H54 (cell line): ENCODE measurements at regions not wholly inside any gene's neighbourhood (a gene's known extent, or its start where the extent isn't known, plus 50 kb on each side); places are given as distances from the start of the nearest gene placed in this dataset.

ENCODE experiments used
- DNase-seq: peaks from one replicate; pipeline ENCODE4 v3.0.0; 2011; ENCODE audit warnings: low spot score, mixed read lengths; ENCODE audit not compliant: insufficient read length
- FAIRE-seq: peaks from 3 replicates; lab custom pipeline; 2011; peaks lifted over from hg19 to GRCh38; lab: Jason Lieb, UNC
- POLR2A ChIP-seq: IDR thresholded peaks from 2 replicates; pipeline ENCODE4 v1.6.1; 2011; ENCODE audit warnings: low read depth, mild to moderate bottlenecking, low read length

DNA sequence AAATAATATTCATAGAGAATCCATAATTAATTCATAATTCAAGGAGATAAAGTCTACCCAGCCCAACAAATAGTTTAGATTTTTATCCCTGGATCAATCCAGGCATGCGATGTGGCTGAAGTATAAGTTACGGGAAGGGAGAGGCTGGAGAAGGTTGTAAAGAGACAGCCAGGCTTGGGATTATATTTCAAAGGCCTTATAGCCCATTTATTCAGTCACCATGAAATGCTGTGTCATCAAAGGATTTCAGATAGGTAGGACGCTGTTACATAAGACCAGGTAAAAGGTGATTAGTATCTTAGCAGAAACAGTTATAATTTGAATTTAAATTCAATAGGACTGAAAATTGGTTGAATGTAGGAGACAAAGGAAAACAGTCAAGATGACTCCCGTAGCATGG, 73.0 kb upstream of the NFKB1 start:
- DNase-seq (no peak), FAIRE-seq (no peak)
- no peak for TF ChIP-seq POLR2A

DNA sequence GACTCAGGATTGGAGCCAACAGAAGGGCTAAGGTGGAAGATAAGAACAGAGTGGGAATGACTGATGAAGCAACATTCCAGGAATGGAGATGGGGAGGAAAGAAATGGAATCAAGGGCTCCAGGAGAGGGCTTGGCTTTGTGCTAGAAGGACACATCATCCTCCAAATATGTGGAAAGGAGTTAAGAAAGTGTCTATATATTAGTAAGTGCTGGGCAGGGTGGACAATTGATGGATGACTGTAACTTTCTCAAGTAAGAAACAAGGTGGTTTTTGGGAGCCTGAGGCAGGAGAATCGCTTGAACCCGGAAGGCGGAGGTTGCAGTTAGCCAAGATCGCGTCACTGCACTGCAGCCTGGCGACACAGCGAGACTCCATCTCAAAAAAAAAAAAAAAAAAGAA, 71.6 kb upstream of the NFKB1 start:
- peak; percentile 13 for DNase-seq
- peak; percentile 94 for FAIRE-seq
- no peak for TF ChIP-seq POLR2A

DNA sequence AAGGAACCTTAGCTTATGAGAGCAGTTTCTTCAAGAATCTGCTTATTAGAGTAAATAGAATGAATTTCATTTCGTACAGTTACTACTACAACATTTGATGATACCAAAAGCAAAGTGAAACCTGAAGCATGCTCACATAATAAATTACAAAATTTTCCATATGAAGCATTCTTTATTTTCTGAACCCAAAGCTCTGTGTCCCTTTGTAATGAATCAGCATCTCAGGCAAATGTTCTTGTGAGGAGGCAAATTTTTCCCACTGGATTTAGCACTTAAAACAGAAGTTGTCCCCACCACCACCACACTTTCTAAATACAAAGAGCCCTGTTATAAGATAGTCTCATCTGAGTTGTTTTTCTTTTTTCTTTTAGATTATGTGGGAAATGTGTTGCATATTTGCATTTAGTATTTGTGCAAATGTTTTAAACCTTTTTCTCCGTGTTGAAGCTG, 70.7 kb upstream of the NFKB1 start:
- DNase-seq: no peak
- FAIRE-seq: no peak
- no peak for TF ChIP-seq POLR2A

DNA sequence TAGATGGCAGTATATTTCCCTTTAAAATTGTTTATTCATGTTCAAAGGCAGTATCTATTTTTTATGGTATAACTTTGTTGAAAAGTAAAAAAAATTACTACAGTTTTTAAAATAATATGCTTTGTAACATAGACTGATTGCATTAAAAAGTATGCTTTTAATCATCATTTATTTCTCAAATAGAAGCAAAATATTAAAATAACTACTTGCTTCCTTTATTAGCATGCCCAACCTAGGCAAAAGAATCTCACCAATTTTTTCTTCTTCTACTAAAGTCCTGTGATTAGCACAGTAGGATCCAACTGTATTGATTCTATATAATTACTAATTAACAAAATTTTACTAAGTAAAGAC, 69.6 kb upstream of the NFKB1 start:
- no peak for TF ChIP-seq POLR2A
- no peak for FAIRE-seq
- no peak for DNase-seq

DNA sequence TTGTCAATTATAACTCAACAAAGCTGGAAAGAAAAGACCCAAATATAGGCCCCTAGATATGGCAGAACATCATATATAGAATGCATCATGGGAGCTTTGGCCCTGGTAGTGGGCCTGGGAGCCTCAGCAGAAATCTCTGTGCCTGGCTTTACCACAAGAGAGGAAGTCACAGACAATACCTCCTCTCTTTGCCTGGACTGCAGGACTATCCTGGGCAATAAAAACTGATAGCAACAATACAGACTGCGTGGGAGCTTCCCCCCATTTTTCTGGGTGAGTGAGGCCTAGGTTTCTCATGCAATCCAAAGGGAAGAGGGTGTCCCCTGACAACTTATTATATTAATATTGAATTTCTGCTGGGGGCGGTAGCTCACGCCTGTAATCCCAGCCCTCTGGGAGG, 64.0 kb upstream of the NFKB1 start:
- DNase-seq (no peak), FAIRE-seq (no peak)
- no peak for TF ChIP-seq POLR2A

DNA sequence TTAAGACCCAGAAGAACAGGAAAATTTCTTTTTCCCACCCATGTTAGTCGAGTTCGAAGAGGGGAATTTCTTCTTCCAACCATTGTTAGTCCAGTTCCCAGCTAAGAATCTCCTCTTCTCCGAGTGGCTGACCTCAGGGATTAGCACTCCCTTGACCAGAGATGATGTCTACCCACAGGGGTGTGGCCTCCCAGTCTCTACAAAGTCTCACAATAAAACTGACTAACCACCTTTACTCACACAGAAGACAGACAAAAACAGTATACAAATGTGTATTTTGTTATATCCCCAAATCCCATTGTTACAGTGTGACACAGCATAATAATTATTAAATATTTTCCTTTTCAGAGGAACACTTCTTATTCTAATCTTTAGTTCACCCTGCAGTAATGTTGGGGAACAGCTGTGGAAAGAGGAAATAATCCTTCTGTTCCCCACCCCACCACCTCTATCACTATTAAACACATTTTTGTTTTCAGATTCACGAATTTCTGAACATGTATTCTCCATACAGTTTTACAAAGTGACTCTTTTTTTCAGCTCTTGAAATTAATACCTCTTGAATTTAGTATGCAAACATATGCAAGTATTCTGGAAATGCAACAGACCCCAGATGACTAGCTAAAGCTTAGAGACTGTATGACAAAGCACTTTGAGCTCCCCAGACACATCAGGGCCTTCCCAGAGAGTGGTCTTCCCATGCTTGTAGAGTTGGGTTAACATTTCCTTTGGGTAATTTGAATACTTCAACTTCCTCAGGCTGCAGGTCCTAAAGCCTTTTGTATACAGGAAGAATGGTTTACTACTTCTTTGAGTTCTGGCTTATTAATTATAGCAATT, 62.5 kb upstream of the NFKB1 start:
- DNase-seq (peak; percentile 7), FAIRE-seq (peak; percentile 90)
- TF ChIP-seq POLR2A: no peak

DNA sequence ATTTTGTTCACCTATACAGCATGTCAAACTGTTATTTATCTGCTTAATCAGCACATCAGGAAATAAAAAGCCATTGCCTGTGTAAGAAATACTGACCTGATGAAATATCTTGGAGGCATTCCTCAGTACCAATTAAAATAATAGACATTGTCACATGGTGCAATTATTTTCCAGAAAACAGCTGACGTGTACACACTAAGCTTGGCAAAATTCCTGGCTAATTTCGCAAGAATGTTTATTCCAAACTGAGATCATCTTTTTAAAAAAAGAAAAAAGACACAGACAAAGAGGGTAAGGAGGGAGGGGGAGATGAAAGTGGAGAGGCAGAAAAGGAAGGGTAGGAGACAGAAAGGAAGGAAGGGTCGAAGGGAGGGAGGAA, 61.9 kb upstream of the NFKB1 start:
- FAIRE-seq: peak; percentile 41
- no peak for TF ChIP-seq POLR2A
- DNase-seq: no peak

DNA sequence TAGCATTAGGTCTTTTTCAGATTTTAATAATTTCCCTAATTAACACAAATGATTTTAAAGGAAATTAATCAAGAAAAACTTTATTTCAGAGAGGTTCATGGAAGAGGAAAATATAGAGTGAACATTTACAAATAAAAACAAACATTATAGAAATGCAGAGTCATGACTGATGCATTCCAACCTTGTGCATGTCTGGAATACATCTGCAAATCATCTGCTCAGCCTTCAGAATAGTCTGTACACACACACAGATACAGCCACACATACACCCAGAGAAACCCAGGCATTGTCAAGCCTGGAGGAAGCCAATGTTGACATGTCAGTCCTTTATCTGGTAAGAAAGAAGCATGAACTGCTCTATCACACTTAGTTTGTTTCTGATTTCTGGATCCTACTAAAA, 61.3 kb upstream of the NFKB1 start:
- DNase-seq (no peak), FAIRE-seq (peak; percentile 48)
- TF ChIP-seq POLR2A: no peak

DNA sequence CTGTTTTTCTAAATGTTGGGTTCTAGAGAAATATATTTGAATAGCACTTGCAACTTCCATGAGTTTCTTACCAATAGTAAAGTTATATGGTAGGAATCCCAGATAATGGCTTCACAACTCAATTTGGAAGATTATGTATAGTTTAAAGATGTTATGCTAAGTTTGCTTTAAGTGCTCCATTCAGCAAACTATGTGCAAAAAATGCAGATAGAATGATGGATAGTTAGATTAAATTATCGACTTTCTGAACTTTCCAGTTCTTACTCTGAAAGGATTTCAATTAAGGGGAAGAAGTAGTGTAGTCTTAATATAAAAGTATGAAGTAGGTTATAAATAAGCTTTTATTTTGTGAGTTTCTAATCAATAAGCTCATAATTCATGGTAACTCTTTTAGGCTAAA, 60.7 kb upstream of the NFKB1 start:
- DNase-seq (no peak), FAIRE-seq (no peak)
- TF ChIP-seq POLR2A: no peak

DNA sequence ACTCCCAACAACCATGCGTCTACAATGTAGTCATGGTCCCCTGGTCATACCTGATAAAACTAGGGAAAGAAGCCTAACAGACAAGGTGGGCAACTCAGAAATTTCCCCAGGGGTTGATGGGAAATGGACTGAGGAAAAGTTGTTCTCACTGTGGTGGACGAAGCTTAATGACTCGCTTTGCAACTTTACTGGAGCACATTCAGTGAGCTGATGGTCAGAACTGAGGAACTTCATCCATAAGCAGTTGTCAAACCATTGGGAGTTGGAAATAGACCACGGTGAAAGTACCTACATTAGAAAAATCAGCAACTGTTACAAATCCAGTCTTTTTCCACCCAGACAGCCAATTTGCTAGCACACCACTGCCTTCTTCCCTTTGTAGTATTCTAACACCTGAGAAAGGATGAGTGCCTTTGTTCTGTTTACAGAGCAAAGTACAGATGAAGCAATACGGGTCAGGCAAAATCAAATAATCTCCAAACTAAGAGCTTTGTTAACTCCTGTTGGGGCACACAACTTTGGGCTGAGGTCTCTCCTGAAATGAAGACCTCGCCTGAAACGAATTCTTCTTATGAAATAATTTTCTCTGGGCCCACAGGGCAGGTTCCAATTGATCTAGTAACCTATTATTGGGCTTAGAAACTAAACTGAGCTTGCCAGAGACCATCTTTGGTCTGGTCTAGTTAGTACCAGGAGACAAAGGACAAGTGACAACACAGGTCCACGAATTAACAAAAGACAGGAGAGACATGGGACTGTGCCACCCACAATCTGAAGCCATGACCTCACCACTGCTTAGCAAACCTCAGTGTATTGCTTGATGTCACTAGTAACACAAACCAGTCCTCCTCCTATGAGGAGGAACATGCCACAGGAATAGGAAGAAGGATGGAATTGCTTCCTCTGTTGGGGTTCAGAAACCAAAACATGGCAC, 58.9 kb upstream of the NFKB1 start:
- no peak for DNase-seq
- no peak for TF ChIP-seq POLR2A
- no peak for FAIRE-seq

DNA sequence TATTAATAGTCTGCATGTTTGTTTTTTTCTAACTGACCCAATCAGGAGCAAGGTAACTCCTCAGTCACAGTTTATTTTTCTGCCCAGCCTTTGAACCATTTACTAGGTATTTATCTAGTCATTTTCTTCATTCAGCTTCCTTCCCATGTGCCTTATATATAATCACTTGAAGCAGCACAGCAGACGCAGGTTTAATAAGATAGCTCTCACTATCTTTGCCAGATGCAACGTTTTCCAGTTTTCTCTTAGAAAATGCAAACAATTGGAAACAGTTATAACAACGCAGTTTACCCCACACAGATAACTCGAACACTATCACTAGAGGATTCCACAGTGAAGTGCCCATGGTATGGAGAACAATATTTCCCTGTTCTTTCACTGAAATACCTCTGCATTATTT, 56.4 kb upstream of the NFKB1 start:
- no peak for TF ChIP-seq POLR2A
- DNase-seq (no peak), FAIRE-seq (no peak)

DNA sequence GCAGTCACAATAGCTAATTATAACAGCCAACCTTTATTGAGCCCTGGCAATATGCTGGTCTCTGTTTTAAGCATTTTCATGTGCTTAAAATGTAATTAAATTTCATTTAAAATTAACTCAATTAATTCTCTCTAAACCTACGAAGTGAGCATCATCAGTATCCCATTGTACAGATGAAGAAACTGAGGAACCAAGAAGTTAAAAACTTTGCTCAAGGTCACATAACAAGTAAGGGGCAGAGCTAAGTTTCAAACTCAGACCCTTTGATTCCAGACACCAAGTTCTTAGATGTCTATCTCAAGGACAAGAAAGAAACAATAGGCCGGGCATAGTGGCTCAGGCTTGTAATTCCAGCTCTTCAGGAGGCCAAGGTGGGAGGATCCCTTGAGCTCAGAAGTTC, 55.9 kb upstream of the NFKB1 start:
- TF ChIP-seq POLR2A: no peak
- FAIRE-seq (no peak), DNase-seq (no peak)

DNA sequence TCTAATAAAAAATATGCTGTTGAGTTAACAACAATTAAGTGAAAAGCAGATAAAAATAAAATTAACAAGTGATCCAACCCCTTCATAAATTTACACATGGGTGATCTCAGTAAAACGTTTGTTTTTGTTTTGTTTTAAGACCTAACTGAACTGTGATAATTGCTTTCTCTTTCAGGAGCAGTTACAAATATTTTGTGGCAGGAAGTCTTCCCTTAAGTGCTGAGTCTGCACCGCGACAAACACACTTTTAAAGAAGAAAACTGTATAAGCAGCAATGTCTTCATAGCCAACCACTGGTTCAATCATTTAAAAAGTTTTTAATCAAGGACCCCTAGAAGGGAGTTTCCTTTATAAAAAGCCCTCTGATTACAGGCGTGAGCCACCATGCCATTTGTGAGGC, 53.7 kb upstream of the NFKB1 start:
- DNase-seq (no peak), FAIRE-seq (no peak)
- no peak for TF ChIP-seq POLR2A

DNA sequence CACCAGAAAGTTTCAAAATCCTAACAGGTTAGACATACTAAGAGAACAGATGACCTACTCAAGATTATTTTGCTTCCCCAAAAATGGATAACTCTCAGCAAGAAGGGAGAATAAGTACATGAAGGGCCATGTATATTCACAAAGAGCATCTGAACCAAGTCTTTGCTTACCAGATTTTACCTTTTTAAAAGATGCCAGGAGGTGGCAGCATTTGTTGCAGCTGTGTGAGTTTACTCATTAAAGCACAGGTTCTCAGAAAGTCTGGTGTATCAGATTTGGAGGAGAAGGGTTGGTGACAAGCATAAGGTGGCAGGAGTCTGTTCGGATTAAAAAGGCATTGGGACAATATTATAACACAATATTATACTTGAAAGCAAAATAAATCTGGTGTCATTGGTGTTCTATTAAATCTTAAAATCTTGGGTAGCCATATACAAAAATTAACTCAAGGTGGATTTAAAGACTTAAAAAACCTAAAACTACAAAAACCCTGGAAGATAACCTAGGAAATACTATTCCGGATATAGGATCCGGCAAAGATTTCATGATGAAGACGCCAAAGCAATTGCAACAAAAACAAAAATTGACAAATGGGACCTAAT, 51.3 kb upstream of the NFKB1 start:
- FAIRE-seq (peak; percentile 76), DNase-seq (peak; percentile 4)
- TF ChIP-seq POLR2A: no peak

DNA sequence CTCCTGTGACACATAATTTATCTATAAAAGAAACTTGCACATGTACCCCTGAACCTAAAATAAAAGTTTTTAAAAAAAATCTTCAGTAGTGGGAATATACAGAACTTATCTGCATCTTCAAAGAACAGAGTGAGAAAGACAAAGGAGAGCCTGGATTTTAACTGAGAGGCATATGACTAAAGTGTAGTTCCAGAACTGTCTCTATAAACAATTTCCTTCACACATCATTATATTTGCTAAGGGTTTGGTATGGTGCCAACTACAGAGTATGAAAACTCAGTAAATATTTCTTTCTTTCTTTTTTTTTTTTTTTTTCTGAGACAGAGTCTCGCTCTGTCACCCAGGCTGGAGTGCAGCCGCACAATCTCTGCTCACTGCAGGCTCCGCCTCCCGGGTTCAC, 49.9 kb upstream of the NFKB1 start:
- TF ChIP-seq POLR2A: no peak
- no peak for DNase-seq
- no peak for FAIRE-seq
